ENCODE measurements at regions not wholly inside any gene's neighbourhood (a gene's known extent, or its start where the extent isn't known, plus 50 kb on each side); places are given as distances from the start of the nearest gene placed in this dataset.

DNA sequence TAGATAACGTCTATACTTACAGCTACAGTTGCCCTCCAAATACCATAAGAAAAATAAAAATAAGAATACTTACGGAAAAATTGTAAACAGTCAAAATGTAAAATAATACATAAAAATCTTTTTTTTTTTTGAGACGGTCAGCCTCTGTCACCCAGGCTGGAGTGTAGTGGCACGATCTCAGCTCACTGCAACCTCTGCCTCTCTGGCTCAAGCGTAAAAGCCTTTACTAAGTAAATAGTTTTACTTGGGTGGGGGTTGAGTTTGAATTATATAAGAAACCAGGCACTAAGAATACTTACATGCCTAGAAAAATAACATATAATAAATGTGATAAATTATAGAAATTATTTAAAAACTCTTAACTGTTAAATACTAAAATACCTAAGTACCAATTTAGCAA is 1413.0 kb upstream of the PRR20A start:
- TF ChIP-seq, protein P1, sequence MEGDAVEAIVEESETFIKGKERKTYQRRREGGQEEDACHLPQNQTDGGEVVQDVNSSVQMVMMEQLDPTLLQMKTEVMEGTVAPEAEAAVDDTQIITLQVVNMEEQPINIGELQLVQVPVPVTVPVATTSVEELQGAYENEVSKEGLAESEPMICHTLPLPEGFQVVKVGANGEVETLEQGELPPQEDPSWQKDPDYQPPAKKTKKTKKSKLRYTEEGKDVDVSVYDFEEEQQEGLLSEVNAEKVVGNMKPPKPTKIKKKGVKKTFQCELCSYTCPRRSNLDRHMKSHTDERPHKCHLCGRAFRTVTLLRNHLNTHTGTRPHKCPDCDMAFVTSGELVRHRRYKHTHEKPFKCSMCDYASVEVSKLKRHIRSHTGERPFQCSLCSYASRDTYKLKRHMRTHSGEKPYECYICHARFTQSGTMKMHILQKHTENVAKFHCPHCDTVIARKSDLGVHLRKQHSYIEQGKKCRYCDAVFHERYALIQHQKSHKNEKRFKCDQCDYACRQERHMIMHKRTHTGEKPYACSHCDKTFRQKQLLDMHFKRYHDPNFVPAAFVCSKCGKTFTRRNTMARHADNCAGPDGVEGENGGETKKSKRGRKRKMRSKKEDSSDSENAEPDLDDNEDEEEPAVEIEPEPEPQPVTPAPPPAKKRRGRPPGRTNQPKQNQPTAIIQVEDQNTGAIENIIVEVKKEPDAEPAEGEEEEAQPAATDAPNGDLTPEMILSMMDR (IDR thresholded peaks at IDR 0.05; ENCODE audit: low read depth, low read length, poor library complexity, severe bottlenecking) = no peak
- TF ChIP-seq EZH2phosphoT487 (IDR thresholded peaks at IDR 0.05; ENCODE audit: borderline replicate concordance, low read length) = no peak
